ENCODE measurements at regions not wholly inside any gene's neighbourhood (a gene's known extent, or its start where the extent isn't known, plus 50 kb on each side); places are given as distances from the start of the nearest gene placed in this dataset.

DNA sequence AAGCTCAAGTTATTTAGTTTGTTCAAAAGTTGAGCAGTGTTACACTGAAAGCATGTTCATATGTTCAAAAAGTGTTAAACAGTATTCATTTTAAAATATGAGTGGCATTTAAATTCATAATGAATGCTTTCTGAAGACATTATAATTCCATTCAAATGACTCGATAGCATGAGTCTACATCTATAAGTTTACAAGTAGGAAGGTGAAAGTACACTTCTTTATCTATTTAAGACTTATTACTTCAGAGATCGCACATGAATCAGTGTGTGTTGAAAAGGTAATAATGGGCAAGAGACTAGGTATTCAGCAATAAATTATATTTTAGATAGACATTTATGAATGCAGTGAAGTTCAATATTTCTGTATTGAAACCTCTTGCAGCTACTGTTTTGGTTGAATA is 456.1 kb downstream of the GRXCR1 start:
- H2AFZ ChIP-seq (ENCODE audit: low read depth, low read length) = no peak overlapping the region
- no peaks in the 10 kb centered on the region for H3K79me2 ChIP-seq (ENCODE audit: control insufficient read depth, insufficient read depth, low read length)
- no peaks in the 10 kb centered on the region for H3K9me1 ChIP-seq (replicated peaks; ENCODE audit: control insufficient read depth, extremely low read depth, insufficient read depth, low read length)
- CTCF ChIA-PET = no interaction called here
- H3K4me1 ChIP-seq (ENCODE audit: control insufficient read depth, extremely low read depth, insufficient read depth, low read length) = no peaks in the 10 kb centered on the region
- dilution Hi-C loops (cut with MboI; ENCODE audit: extremely low pct_ligation_motif_present, low sequenced_read_pairs) (no loop called here), intact Hi-C loops (cut with micrococcal nuclease) (no loop called here)
- H3K36me3 ChIP-seq (ENCODE audit: control insufficient read depth in 2 of 2, extremely low read depth in 1 of 2, insufficient read depth in 2 of 2, low read length in 2 of 2) = no peaks in the 10 kb centered on the region
- FAIRE-seq = no peak
- H3K9me3 ChIP-seq (replicated peaks; ENCODE audit: control insufficient read depth, insufficient read depth, low read length) = no peaks in the 10 kb centered on the region
- H3K27me3 ChIP-seq (ENCODE audit: control insufficient read depth in 2 of 2, insufficient read depth in 2 of 2, low read length in 2 of 2) = no peaks in the 10 kb centered on the region
- H3K9ac ChIP-seq (replicated peaks; ENCODE audit: extremely low read depth, insufficient read depth, low read length) = no peak overlapping the region
- H3K4me3 ChIP-seq (replicated peaks in 1 of 3; ENCODE audit: insufficient read depth in 1 of 3, low read depth in 1 of 3, low read length in 3 of 3) = no peak overlapping the region
- no peak overlapping the region for H3K4me2 ChIP-seq (ENCODE audit: insufficient read depth, low read length)
- H3K27ac ChIP-seq (ENCODE audit: insufficient read depth, low read depth, low read length) = no peak overlapping the region
- H4K20me1 ChIP-seq (replicated peaks; ENCODE audit: control insufficient read depth, extremely low read depth, insufficient read depth, low read length) = no peaks in the 10 kb centered on the region
- POLR2A ChIA-PET = no interaction called here
- TF ChIP-seq MYC (IDR thresholded peaks at IDR 0.05; ENCODE audit: low read depth, low read length) (no peak), MAX (IDR thresholded peaks at IDR 0.05; ENCODE audit: insufficient read depth, insufficient read length) (no peak), CTCF (IDR thresholded peaks at IDR 0.05; ENCODE audit: extremely low read depth in 1 of 2, insufficient read depth in 1 of 2, low read depth in 1 of 2, low read length in 2 of 2) (no peak), JUN (IDR thresholded peaks at IDR 0.05; ENCODE audit: borderline replicate concordance, insufficient read depth, insufficient read length, low read depth) (no peak), POLR2AphosphoS5 (IDR thresholded peaks at IDR 0.05; ENCODE audit: insufficient read depth, low read depth, low read length) (no peak), POLR2A (IDR thresholded peaks at IDR 0.05; ENCODE audit: low read depth, low read length) (no peak), FOS (IDR thresholded peaks at IDR 0.05; ENCODE audit: borderline replicate concordance, insufficient read depth, low read length) (no peak), GATA2 (IDR thresholded peaks at IDR 0.05; ENCODE audit: insufficient read depth, insufficient read length, low read depth, low read length) (no peak), EZH2 (IDR thresholded peaks at IDR 0.05; ENCODE audit: borderline replicate concordance, low read depth, low read length, severe bottlenecking) (no peak)
- no TSS peak for BruUV-seq (replicated peaks)
- no peak for DNase-seq (ENCODE audit: low read depth, low spot score)
